ENCODE measurements at regions not wholly inside any gene's neighbourhood (a gene's known extent, or its start where the extent isn't known, plus 50 kb on each side); places are given as distances from the start of the nearest gene placed in this dataset.

DNA sequence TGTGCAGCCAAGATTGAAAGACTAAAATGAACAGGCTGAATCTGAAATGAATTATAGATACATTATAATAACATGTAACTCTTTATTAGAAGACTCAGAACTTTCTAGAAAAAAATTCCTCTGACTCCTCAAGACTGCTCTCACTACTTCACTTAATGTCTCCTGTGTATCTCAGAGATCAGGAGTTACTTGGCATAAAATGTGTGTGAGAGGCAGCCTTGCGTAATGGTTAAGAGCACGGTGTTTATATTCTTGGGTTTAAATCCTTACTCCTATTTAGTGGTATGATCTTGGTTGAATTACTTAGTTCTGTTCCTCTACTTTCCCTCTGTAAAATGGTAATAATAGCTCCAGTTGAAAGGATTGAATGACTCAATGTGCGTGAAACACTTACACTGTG is 634.9 kb downstream of the LTN1 start:
- Histone ChIP-seq H3K36me3 (ENCODE audit: control insufficient read depth, insufficient read depth, low read length) (no peaks in the 10 kb centered on the region), H3K4me3 (ENCODE audit: low read depth, low read length) (no peak overlapping the region), H3K27me3 (ENCODE audit: control insufficient read depth, insufficient read depth, low read length) (no peaks in the 10 kb centered on the region)
- TF ChIP-seq, protein P1, sequence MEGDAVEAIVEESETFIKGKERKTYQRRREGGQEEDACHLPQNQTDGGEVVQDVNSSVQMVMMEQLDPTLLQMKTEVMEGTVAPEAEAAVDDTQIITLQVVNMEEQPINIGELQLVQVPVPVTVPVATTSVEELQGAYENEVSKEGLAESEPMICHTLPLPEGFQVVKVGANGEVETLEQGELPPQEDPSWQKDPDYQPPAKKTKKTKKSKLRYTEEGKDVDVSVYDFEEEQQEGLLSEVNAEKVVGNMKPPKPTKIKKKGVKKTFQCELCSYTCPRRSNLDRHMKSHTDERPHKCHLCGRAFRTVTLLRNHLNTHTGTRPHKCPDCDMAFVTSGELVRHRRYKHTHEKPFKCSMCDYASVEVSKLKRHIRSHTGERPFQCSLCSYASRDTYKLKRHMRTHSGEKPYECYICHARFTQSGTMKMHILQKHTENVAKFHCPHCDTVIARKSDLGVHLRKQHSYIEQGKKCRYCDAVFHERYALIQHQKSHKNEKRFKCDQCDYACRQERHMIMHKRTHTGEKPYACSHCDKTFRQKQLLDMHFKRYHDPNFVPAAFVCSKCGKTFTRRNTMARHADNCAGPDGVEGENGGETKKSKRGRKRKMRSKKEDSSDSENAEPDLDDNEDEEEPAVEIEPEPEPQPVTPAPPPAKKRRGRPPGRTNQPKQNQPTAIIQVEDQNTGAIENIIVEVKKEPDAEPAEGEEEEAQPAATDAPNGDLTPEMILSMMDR (IDR thresholded peaks at IDR 0.05; ENCODE audit: insufficient read depth, low read length, severe bottlenecking), result no peak
- DNase-seq (ENCODE audit: low read depth), result no peak
- no peak for FAIRE-seq

DNA sequence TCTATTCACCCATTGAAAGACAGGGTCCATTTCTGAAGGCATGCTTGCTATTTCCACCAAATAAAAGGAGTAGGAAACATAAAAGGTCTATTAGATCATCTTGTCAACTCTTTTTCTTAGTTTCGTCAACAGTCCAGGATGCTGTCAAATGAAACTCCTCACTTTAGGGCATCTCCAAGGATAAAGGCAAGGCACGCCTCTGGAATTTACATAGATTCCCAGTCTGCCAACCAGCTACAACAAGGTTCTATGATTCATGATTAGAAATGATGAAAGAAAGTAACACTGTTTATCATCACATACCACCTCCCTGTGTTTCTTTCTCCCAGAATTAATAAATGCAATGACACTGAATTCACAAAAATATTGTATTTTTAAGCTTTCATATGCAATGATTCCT is 636.3 kb downstream of the LTN1 start:
- no peak for DNase-seq (ENCODE audit: low read depth)
- H3K36me3 ChIP-seq (ENCODE audit: control insufficient read depth, insufficient read depth, low read length), result no peaks in the 10 kb centered on the region
- no peak for FAIRE-seq
- TF ChIP-seq, protein P1 (IDR thresholded peaks at IDR 0.05; ENCODE audit: insufficient read depth, low read length, severe bottlenecking), result no peak
- no peaks in the 10 kb centered on the region for H3K27me3 ChIP-seq (ENCODE audit: control insufficient read depth, insufficient read depth, low read length)
- H3K4me3 ChIP-seq (ENCODE audit: low read depth, low read length), result no peak overlapping the region

DNA sequence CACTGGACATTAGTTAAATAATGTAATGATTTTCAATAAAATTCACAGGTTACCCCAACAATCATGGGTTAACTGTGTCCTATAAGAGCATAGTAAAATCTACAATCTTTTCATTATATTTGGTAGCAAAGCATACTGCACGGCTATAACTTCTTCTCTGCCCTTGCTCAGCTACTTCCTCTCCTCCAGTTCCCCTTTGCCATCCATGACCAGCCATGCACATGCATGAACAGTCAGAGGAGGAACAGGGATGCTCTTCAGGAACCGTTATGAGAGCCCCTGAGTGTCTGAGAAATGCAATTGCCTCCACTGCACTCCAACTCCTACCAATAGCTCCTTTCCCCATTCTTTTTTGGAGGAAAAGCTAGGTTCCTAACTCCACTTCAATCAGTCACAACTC is 646.7 kb downstream of the LTN1 start:
- Histone ChIP-seq H3K4me3 (ENCODE audit: low read depth, low read length) (no peak overlapping the region), H3K27me3 (ENCODE audit: control insufficient read depth, insufficient read depth, low read length) (no peaks in the 10 kb centered on the region), H3K36me3 (ENCODE audit: control insufficient read depth, insufficient read depth, low read length) (no peaks in the 10 kb centered on the region)
- no peak for DNase-seq (ENCODE audit: low read depth)
- FAIRE-seq, result no peak
- TF ChIP-seq, protein P1 (IDR thresholded peaks at IDR 0.05; ENCODE audit: insufficient read depth, low read length, severe bottlenecking), result no peak

DNA sequence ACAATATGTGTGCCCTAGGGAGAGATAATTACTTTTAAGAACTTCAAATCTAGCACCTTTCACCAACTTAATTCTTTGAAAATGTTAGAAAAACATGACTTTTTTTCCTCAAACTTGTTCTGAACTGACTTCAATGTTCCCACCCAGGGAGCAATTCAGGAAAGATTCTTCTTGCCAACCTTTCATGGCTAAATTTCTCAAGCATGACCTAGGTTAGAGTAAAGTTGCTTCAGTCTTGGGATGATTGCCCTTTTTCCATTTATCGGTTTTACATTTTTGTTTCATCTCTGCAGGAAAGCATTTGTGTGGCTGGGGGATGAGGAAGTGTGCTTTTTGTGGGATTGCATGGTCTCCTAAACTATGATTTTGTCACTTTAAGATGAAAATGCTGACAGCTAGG is 647.7 kb downstream of the LTN1 start:
- H3K27me3 ChIP-seq (ENCODE audit: control insufficient read depth, insufficient read depth, low read length), result no peaks in the 10 kb centered on the region
- H3K36me3 ChIP-seq (ENCODE audit: control insufficient read depth, insufficient read depth, low read length), result no peaks in the 10 kb centered on the region
- no peak for DNase-seq (ENCODE audit: low read depth)
- TF ChIP-seq, protein P1 (IDR thresholded peaks at IDR 0.05; ENCODE audit: insufficient read depth, low read length, severe bottlenecking), result no peak
- FAIRE-seq, result no peak
- H3K4me3 ChIP-seq (ENCODE audit: low read depth, low read length), result no peak overlapping the region

DNA sequence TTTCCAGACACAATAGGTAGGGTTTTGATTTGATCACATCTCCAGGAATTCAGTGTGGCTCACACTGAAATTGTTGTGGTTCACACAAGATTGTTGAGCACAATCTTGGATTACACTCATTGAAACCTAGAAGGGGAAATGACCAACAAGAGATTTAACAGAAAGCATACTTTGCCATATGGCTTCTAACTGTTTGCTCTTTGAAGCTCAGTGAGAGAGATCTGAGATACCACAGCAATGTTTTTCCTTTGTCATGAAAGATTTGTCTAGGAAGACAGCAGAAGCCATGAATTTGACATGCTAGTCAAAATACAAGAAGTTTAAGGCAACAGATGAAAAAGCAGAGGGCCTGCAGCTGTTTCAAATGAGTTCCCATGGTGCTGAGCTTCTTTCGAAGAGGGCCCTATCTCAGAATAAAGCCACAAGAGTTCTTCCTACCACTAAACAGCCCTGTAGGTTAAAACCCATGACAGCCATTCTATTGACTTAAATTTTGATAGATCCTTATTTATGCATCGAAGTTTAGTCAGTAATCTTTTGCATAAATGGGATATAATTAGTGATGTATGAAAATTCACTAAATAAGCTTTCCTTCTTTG is 650.4 kb downstream of the LTN1 start:
- no peak for DNase-seq (ENCODE audit: low read depth)
- Histone ChIP-seq H3K27me3 (ENCODE audit: control insufficient read depth, insufficient read depth, low read length) (no peaks in the 10 kb centered on the region), H3K4me3 (ENCODE audit: low read depth, low read length) (no peak overlapping the region), H3K36me3 (ENCODE audit: control insufficient read depth, insufficient read depth, low read length) (no peaks in the 10 kb centered on the region)
- FAIRE-seq, result no peak
- TF ChIP-seq, protein P1 (IDR thresholded peaks at IDR 0.05; ENCODE audit: insufficient read depth, low read length, severe bottlenecking), result no peak

DNA sequence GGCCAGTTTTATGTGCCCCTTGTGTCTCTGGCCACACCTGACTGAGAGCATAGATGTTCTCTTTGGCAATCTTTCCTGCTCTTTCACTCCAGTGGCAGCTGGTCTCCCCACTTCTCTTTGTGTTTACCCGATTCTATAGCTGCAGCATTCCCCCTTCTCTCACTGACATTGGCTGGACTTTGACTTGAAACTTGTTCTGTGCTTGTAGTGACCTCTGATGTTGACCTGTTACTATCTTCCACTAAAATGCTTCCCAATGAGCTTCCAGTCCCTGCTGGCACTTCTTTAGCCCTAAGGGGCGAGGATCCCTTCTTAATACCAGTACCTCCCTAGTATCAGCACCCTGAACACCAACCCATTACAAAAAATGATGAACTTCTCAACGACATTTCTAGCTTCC is 653.3 kb downstream of the LTN1 start:
- no peak overlapping the region for H3K4me3 ChIP-seq (ENCODE audit: low read depth, low read length)
- no peak for FAIRE-seq
- no peaks in the 10 kb centered on the region for H3K27me3 ChIP-seq (ENCODE audit: control insufficient read depth, insufficient read depth, low read length)
- no peak for DNase-seq (ENCODE audit: low read depth)
- TF ChIP-seq, protein P1 (IDR thresholded peaks at IDR 0.05; ENCODE audit: insufficient read depth, low read length, severe bottlenecking), result no peak
- H3K36me3 ChIP-seq (ENCODE audit: control insufficient read depth, insufficient read depth, low read length), result no peaks in the 10 kb centered on the region
